T-helper 17 cell (primary cell): ENCODE measurements at regions not wholly inside any gene's neighbourhood (a gene's known extent, or its start where the extent isn't known, plus 50 kb on each side); places are given as distances from the start of the nearest gene placed in this dataset.

ENCODE experiments used
- ATAC-seq: fragments of 150-1000 bp; cut with Tn5 transposase; 2 replicates; pipeline ENCODE4 v1.10.0; 2021; ENCODE audit warnings: mild to moderate bottlenecking, moderate library complexity
- DNase-seq, 3 donors: peaks; one replicate each; pipeline versions ENCODE4 v3.0.0 to v3.0.0-alpha.2; 2020 to 2021
- H3K9me3 ChIP-seq: one replicate; pipeline ENCODE4 v1.7.0; 2013; ENCODE audit warnings: low read length, mild to moderate bottlenecking; ENCODE audit not compliant: control insufficient read depth, poor library complexity, severe bottlenecking
- H3K27ac Mint-ChIP-seq: one replicate; pipeline ENCODE4 v1.8.0; 2022; ENCODE audit warnings: mild to moderate bottlenecking, moderate library complexity, mixed read lengths
- H3K27me3 Mint-ChIP-seq: one replicate; pipeline ENCODE4 v1.8.0; 2022; ENCODE audit warnings: mixed read lengths
- H3K36me3 Mint-ChIP-seq: one replicate; pipeline ENCODE4 v1.8.0; 2022; ENCODE audit warnings: low read depth, mixed read lengths
- H3K4me1 Mint-ChIP-seq: one replicate; pipeline ENCODE4 v1.8.0; 2022; ENCODE audit warnings: mild to moderate bottlenecking, mixed read lengths
- H3K4me3 Mint-ChIP-seq: one replicate; pipeline ENCODE4 v1.8.0; 2022; ENCODE audit warnings: mild to moderate bottlenecking, moderate library complexity, mixed read lengths

DNA sequence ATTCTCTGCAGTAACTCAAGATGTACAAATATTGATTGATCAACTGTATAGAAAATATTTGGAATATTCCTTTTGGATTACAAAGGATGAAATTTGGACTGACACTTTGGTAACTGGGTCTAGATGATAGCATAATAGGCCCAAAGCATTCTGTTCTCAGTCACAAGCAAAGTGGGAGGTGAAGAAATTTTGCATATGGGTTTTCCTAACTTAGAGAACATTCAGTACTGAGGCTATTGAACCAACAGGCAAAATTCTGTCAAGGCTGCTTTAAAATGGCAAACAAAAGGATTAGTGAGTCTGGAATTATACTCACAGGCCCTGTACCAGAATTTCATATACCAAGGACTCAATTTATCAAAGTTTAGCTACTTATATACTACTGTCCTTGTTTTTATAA is 1020.6 kb downstream of the TLE4 start:
- H3K27me3 Mint-ChIP-seq: no peaks in the 10 kb centered on the region
- no peak for ATAC-seq
- H3K4me1 Mint-ChIP-seq: no peaks in the 10 kb centered on the region
- no peaks in the 10 kb centered on the region for H3K9me3 ChIP-seq
- no peak for DNase-seq
- H3K36me3 Mint-ChIP-seq: no peaks in the 10 kb centered on the region
- H3K4me3 Mint-ChIP-seq: no peak overlapping the region
- no peak overlapping the region for H3K27ac Mint-ChIP-seq

GRCh38 chr9:80586786-80587330 is 1015.1 kb downstream of the TLE4 start:
- no peaks in the 10 kb centered on the region for H3K9me3 ChIP-seq
- H3K27me3 Mint-ChIP-seq: no peaks in the 10 kb centered on the region
- no peak overlapping the region for H3K4me3 Mint-ChIP-seq
- ATAC-seq (no peak), DNase-seq (no peak)
- no peaks in the 10 kb centered on the region for H3K36me3 Mint-ChIP-seq
- no peaks in the 10 kb centered on the region for H3K4me1 Mint-ChIP-seq
- H3K27ac Mint-ChIP-seq: no peak overlapping the region

DNA sequence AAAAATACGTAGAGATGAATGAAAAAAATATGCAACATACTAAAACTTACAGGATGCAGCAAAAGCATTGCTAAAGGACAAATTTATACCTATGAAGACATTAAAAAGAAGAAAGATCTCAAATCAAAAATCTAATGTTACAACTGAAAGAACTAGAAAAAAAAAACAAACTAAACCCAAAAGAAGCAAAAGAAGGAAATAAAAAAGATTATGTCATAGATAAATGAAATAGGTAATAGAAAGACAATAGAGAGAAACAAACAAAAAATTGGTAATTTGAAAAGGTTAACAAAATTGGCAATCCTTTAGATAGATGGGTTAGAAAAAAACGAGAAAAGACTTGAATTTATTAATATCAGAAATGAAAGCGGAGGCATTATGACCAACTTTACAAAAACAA is 1000.2 kb downstream of the TLE4 start:
- H3K36me3 Mint-ChIP-seq: no peaks in the 10 kb centered on the region
- DNase-seq: no peak
- peaks cover 2% of the 10 kb centered on the region for H3K9me3 ChIP-seq
- no peaks in the 10 kb centered on the region for H3K27me3 Mint-ChIP-seq
- no peak overlapping the region for H3K4me3 Mint-ChIP-seq
- H3K4me1 Mint-ChIP-seq: no peaks in the 10 kb centered on the region
- no peak for ATAC-seq
- no peak overlapping the region for H3K27ac Mint-ChIP-seq

DNA sequence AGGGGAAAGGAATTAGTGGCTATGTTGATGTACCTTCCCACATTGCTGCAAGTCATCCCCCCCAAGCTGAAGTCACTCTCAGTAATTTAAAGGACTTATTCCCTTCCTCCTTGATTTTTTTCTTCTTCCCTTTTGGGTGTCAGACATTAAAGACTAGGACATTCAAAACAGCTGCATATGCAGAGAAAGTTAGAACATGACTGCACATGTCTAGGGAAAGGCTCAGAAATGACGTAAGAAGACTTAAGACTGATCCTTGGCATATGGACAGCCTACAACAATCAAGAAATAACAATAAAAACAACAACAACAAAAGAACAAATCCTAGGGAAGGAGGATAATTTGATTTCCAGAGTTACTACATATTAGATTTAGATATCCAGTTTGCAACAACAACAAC is 997.5 kb downstream of the TLE4 start:
- peaks cover 2% of the 10 kb centered on the region for H3K9me3 ChIP-seq
- Mint-ChIP-seq H3K27ac (no peak overlapping the region), H3K36me3 (no peaks in the 10 kb centered on the region), H3K27me3 (no peaks in the 10 kb centered on the region), H3K4me1 (no peaks in the 10 kb centered on the region), H3K4me3 (no peak overlapping the region)
- no peak for ATAC-seq
- DNase-seq: no peak

GRCh38 chr9:80561526-80561925 is 989.8 kb downstream of the TLE4 start:
- Mint-ChIP-seq H3K4me1 (no peaks in the 10 kb centered on the region), H3K27ac (no peak overlapping the region), H3K36me3 (no peaks in the 10 kb centered on the region), H3K27me3 (no peaks in the 10 kb centered on the region), H3K4me3 (no peak overlapping the region)
- no peak for DNase-seq
- H3K9me3 ChIP-seq: no peaks in the 10 kb centered on the region
- ATAC-seq: no peak

- no peaks in the 10 kb centered on the region for H3K4me1 Mint-ChIP-seq
- no peaks in the 10 kb centered on the region for H3K36me3 Mint-ChIP-seq
- no peak overlapping the region for H3K4me3 Mint-ChIP-seq
Observed at GRCh38 chr9:80560976-80561375, 989.2 kb downstream of the TLE4 start.

GRCh38 chr9:80557256-80557655 is 985.5 kb downstream of the TLE4 start:
- no peaks in the 10 kb centered on the region for H3K27me3 Mint-ChIP-seq
- H3K36me3 Mint-ChIP-seq: no peaks in the 10 kb centered on the region
- no peak overlapping the region for H3K27ac Mint-ChIP-seq
- H3K4me3 Mint-ChIP-seq: no peak overlapping the region
- no peaks in the 10 kb centered on the region for H3K4me1 Mint-ChIP-seq
- DNase-seq: no peak
- H3K9me3 ChIP-seq: no peaks in the 10 kb centered on the region
- ATAC-seq: no peak

More at GRCh38 chr9:80560976-80561375, 989.2 kb downstream of the TLE4 start:
- no peaks in the 10 kb centered on the region for H3K9me3 ChIP-seq
- no peak for DNase-seq
- Mint-ChIP-seq H3K27ac (no peak overlapping the region), H3K27me3 (no peaks in the 10 kb centered on the region)
- ATAC-seq: no peak

- Mint-ChIP-seq H3K4me3 (no peak overlapping the region), H3K36me3 (no peaks in the 10 kb centered on the region), H3K27me3 (no peaks in the 10 kb centered on the region), H3K27ac (no peak overlapping the region), H3K4me1 (no peaks in the 10 kb centered on the region)
- DNase-seq (no peak), ATAC-seq (no peak)
- no peaks in the 10 kb centered on the region for H3K9me3 ChIP-seq
Observed at GRCh38 chr9:80556631-80557030, 984.9 kb downstream of the TLE4 start.

- no peak for ATAC-seq
- Mint-ChIP-seq H3K4me1 (no peaks in the 10 kb centered on the region), H3K4me3 (no peak overlapping the region), H3K27me3 (no peaks in the 10 kb centered on the region), H3K27ac (no peak overlapping the region), H3K36me3 (no peaks in the 10 kb centered on the region)
- H3K9me3 ChIP-seq: no peaks in the 10 kb centered on the region
- DNase-seq: no peak
Observed at GRCh38 chr9:80555782-80556325, 984.1 kb downstream of the TLE4 start.

GRCh38 chr9:80554856-80555255 is 983.1 kb downstream of the TLE4 start:
- ATAC-seq (no peak), DNase-seq (no peak)
- H3K36me3 Mint-ChIP-seq: no peaks in the 10 kb centered on the region
- no peak overlapping the region for H3K4me3 Mint-ChIP-seq
- no peak overlapping the region for H3K27ac Mint-ChIP-seq
- no peaks in the 10 kb centered on the region for H3K27me3 Mint-ChIP-seq
- H3K4me1 Mint-ChIP-seq: no peaks in the 10 kb centered on the region
- no peaks in the 10 kb centered on the region for H3K9me3 ChIP-seq

GRCh38 chr9:80554301-80554700 is 982.5 kb downstream of the TLE4 start:
- ATAC-seq (no peak), DNase-seq (no peak)
- no peak overlapping the region for H3K4me3 Mint-ChIP-seq
- H3K27ac Mint-ChIP-seq: no peak overlapping the region
- no peaks in the 10 kb centered on the region for H3K4me1 Mint-ChIP-seq
- H3K36me3 Mint-ChIP-seq: no peaks in the 10 kb centered on the region
- no peaks in the 10 kb centered on the region for H3K9me3 ChIP-seq
- no peaks in the 10 kb centered on the region for H3K27me3 Mint-ChIP-seq

- Mint-ChIP-seq H3K36me3 (no peaks in the 10 kb centered on the region), H3K4me1 (no peaks in the 10 kb centered on the region), H3K27ac (no peak overlapping the region), H3K27me3 (no peaks in the 10 kb centered on the region), H3K4me3 (no peak overlapping the region)
- ATAC-seq: no peak
- no peak for DNase-seq
- no peaks in the 10 kb centered on the region for H3K9me3 ChIP-seq
Observed at GRCh38 chr9:80552931-80553330, 981.2 kb downstream of the TLE4 start.

GRCh38 chr9:80550181-80550580 is 978.4 kb downstream of the TLE4 start:
- Mint-ChIP-seq H3K4me3 (no peak overlapping the region), H3K36me3 (no peaks in the 10 kb centered on the region), H3K27me3 (no peaks in the 10 kb centered on the region), H3K4me1 (no peaks in the 10 kb centered on the region), H3K27ac (no peak overlapping the region)
- H3K9me3 ChIP-seq: no peaks in the 10 kb centered on the region
- no peak for DNase-seq
- ATAC-seq: no peak

- no peaks in the 10 kb centered on the region for H3K27me3 Mint-ChIP-seq
- H3K36me3 Mint-ChIP-seq: no peaks in the 10 kb centered on the region
- H3K4me1 Mint-ChIP-seq: no peaks in the 10 kb centered on the region
- ATAC-seq: no peak
- no peak for DNase-seq
- no peaks in the 10 kb centered on the region for H3K9me3 ChIP-seq
- H3K4me3 Mint-ChIP-seq: no peak overlapping the region
- H3K27ac Mint-ChIP-seq: no peak overlapping the region
Observed at GRCh38 chr9:80547613-80548012, 975.8 kb downstream of the TLE4 start.
